DND-41 (cell line): ENCODE measurements at regions not wholly inside any gene's neighbourhood (a gene's known extent, or its start where the extent isn't known, plus 50 kb on each side); places are given as distances from the start of the nearest gene placed in this dataset.

Experiments
- ATAC-seq: fragments of 200-7000 bp; cut with Tn5 transposase; 3 replicates; pipeline ENCODE4 v1.9.1; 2021; ENCODE audit warnings: low read depth; ENCODE audit not compliant: insufficient read depth
- DNase-seq: peaks from one replicate; pipeline ENCODE4 v3.0.0-alpha.2; 2020
- H2AFZ ChIP-seq: 2 replicates; pipeline ENCODE4 v1.6.0; 2012; ENCODE audit warnings: low read depth, low read length
- H3K27ac ChIP-seq: 2 replicates; pipeline ENCODE4 v1.5.1; 2012; ENCODE audit warnings: low read length, inconsistent platforms
- H3K27me3 ChIP-seq: fragments of 200-600 bp; sonication (generic); 2 replicates; pipeline ENCODE4 v1.6.0; 2012; ENCODE audit warnings: low read length, mild to moderate bottlenecking, inconsistent platforms; ENCODE audit not compliant: insufficient read depth, poor library complexity
- H3K36me3 ChIP-seq: 2 replicates; pipeline ENCODE4 v1.5.1; 2012; ENCODE audit warnings: low read length, inconsistent platforms; ENCODE audit not compliant: insufficient read depth
- H3K4me1 ChIP-seq: 2 replicates; pipeline ENCODE4 v1.5.1; 2012; ENCODE audit warnings: mild to moderate bottlenecking, low read length; ENCODE audit not compliant: insufficient read depth
- H3K4me2 ChIP-seq: 2 replicates; pipeline ENCODE4 v1.6.0; 2012; ENCODE audit warnings: mild to moderate bottlenecking, moderate library complexity, low read length, inconsistent platforms; ENCODE audit not compliant: insufficient read depth
- H3K4me3 ChIP-seq, 2 experiments: fragments of 200-600 bp in 1 of 2; shearing (Covaris generic) in 1 of 2; 2 replicates each; pipeline ENCODE4 v1.5.1; 2012 to 2016; ENCODE audit warnings: inconsistent platforms in 2 of 2, low read length in 2 of 2, mild to moderate bottlenecking in 2 of 2, low read depth in 1 of 2, moderate library complexity in 1 of 2
- H3K79me2 ChIP-seq: 2 replicates; pipeline ENCODE4 v1.6.0; 2012; ENCODE audit warnings: low read length, inconsistent platforms; ENCODE audit not compliant: insufficient read depth
- H3K9ac ChIP-seq: 2 replicates; pipeline ENCODE4 v1.6.0; 2012; ENCODE audit warnings: low read depth, mild to moderate bottlenecking, inconsistent platforms, low read length, moderate library complexity
- H3K9me3 ChIP-seq: 2 replicates; pipeline ENCODE4 v1.5.1; 2012; ENCODE audit warnings: low read length, moderate library complexity, mild to moderate bottlenecking, inconsistent platforms; ENCODE audit not compliant: insufficient read depth, severe bottlenecking
- H4K20me1 ChIP-seq: 2 replicates; pipeline ENCODE4 v1.6.0; 2012; ENCODE audit warnings: low read length; ENCODE audit not compliant: insufficient read depth
- EZH2 ChIP-seq: IDR thresholded peaks from 3 replicates; pipeline ENCODE4 v1.6.1; 2012; ENCODE audit warnings: borderline replicate concordance, low read depth, mild to moderate bottlenecking, moderate library complexity, low read length, inconsistent platforms; ENCODE audit not compliant: severe bottlenecking
- TF ChIP-seq, protein P1 (sequence below): IDR thresholded peaks from 2 replicates; pipeline ENCODE4 v1.5.1; 2012; ENCODE audit warnings: borderline replicate concordance, low read length, moderate library complexity, mild to moderate bottlenecking; ENCODE audit not compliant: poor library complexity, severe bottlenecking; ENCODE audit errors: extremely low read depth

DNA sequence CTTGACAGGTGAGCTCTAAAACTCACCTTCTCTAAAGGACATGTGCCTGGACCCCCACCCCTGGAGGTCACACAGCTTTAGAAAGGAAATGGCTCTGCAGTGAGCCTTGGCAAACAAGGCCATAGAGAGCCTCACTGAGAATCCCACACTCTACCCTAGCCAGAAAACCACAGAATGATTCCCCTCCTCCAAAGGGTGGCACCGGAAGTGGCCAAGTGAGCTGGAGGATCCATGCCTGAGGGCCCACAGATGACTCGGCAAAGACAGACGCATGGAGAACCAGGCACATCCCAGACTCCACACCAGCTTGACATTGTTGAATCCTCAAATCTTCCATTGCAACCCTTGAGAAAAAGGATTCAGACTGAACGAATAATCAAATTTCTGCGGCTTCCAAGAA, 54.2 kb upstream of the PTHLH start:
- H3K4me2 ChIP-seq, result peak overlapping the region; percentile 56
- H3K36me3 ChIP-seq, result no peaks in the 10 kb centered on the region
- peak overlapping the region; percentile 59 for H3K9ac ChIP-seq
- H3K4me3 ChIP-seq, result peak overlapping the region in 1 of 2 experiments; percentile 5; a peak in 1 of 4 replicates
- H3K4me1 ChIP-seq, result peaks cover 63% of the 10 kb centered on the region
- peak overlapping the region; percentile 13; the same call in 1 of the 2 replicates for H2AFZ ChIP-seq
- no peaks in the 10 kb centered on the region for H3K9me3 ChIP-seq
- H3K27me3 ChIP-seq, result no peaks in the 10 kb centered on the region
- peak; percentile 77 for ATAC-seq
- peak overlapping the region; percentile 96 for H3K27ac ChIP-seq
- no peaks in the 10 kb centered on the region for H4K20me1 ChIP-seq
- H3K79me2 ChIP-seq, result no peaks in the 10 kb centered on the region
- TF ChIP-seq, protein P1, sequence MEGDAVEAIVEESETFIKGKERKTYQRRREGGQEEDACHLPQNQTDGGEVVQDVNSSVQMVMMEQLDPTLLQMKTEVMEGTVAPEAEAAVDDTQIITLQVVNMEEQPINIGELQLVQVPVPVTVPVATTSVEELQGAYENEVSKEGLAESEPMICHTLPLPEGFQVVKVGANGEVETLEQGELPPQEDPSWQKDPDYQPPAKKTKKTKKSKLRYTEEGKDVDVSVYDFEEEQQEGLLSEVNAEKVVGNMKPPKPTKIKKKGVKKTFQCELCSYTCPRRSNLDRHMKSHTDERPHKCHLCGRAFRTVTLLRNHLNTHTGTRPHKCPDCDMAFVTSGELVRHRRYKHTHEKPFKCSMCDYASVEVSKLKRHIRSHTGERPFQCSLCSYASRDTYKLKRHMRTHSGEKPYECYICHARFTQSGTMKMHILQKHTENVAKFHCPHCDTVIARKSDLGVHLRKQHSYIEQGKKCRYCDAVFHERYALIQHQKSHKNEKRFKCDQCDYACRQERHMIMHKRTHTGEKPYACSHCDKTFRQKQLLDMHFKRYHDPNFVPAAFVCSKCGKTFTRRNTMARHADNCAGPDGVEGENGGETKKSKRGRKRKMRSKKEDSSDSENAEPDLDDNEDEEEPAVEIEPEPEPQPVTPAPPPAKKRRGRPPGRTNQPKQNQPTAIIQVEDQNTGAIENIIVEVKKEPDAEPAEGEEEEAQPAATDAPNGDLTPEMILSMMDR, result no peak
- TF ChIP-seq EZH2, result no peak
- peak; percentile 88 for DNase-seq

DNA sequence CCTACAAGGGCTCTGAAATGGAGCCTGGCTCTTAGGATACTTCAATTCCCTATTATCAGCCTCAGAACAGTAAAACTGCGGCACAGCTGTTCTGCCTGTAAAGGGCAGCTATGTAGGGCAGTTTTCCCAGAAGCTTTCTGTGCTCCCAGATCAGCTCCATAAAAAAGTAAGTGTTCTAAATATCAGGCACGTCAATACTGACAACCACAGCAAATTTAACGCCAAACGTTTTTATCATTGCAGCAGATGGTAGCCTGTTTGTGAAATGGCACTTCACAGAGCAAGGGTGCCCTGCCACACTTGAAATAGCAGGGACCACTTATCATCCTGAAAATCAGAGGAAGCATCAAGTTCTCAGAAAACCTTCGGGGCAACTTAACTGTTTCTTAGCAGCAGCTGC, 54.8 kb upstream of the PTHLH start:
- H2AFZ ChIP-seq, result peak overlapping the region; percentile 60
- H3K27me3 ChIP-seq, result no peaks in the 10 kb centered on the region
- peak; percentile 71 for ATAC-seq
- H3K4me1 ChIP-seq, result peaks cover 65% of the 10 kb centered on the region
- peak overlapping the region; percentile 96 for H3K27ac ChIP-seq
- peak overlapping the region; percentile 56 for H3K4me2 ChIP-seq
- H3K9ac ChIP-seq, result peak overlapping the region; percentile 59
- no peaks in the 10 kb centered on the region for H3K36me3 ChIP-seq
- DNase-seq, result peak; percentile 81
- no peaks in the 10 kb centered on the region for H4K20me1 ChIP-seq
- H3K4me3 ChIP-seq, result peak overlapping the region in 1 of 2 experiments; percentile 32; a peak in 1 of 4 replicates
- no peak for TF ChIP-seq EZH2
- TF ChIP-seq, protein P1, result no peak
- H3K79me2 ChIP-seq, result no peaks in the 10 kb centered on the region
- H3K9me3 ChIP-seq, result no peaks in the 10 kb centered on the region

DNA sequence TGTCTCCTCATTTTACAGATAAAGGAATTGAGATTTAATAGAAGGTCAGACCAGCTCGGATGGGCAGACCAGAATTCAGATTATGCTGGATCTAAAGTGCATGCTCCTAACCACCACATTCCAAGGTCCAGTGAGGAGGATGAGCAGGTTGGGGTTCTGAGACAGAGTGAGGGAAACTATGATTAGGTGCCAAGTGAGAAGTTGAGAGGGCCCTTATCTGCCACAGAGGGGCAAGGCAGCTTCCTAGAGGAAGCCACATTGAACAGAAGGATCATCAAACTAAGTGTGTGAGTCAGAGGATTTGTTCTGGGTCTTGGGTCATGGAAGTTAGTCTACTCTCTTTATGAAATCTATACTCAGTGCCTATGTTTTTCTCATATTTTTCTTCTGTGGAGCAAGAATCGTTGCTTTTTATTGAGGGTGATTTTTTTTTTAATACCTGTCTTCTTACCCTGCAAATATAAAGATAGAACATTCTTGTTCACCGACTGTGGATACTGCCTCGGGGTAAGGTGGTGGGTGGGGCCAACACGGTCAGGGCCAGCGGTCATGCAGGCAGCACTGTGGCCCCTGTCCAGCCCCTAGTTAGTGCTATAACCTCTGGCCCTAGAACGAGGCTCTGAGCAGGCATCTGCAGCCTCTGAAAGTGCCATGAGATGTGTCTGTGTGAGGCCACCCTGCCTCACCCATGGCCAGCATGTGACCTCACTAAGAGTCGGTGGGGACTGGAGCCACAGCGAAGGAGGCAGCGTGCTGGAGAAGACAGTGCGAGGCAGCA, 55.6 kb upstream of the PTHLH start:
- DNase-seq (peak; percentile 42), ATAC-seq (peak; percentile 34; the same call in 2 of the 3 replicates)
- Histone ChIP-seq H3K36me3 (no peaks in the 10 kb centered on the region), H3K4me3 (no peak overlapping the region; a peak in 1 of 4 replicates), H3K4me1 (peaks cover 73% of the 10 kb centered on the region), H3K9ac (peak overlapping the region; percentile 51), H3K79me2 (no peaks in the 10 kb centered on the region), H3K4me2 (peak overlapping the region; percentile 56), H3K27ac (peak overlapping the region; percentile 96), H4K20me1 (no peaks in the 10 kb centered on the region), H3K27me3 (no peaks in the 10 kb centered on the region), H3K9me3 (no peaks in the 10 kb centered on the region), H2AFZ (peak overlapping the region; percentile 48)
- TF ChIP-seq, protein P1, result no peak
- TF ChIP-seq EZH2, result no peak
